ENCODE measurements at regions not wholly inside any gene's neighbourhood (a gene's known extent, or its start where the extent isn't known, plus 50 kb on each side); places are given as distances from the start of the nearest gene placed in this dataset.
A peak's percentile ranks its signal among the peaks of the same experiment; 100 is the strongest.

DNA sequence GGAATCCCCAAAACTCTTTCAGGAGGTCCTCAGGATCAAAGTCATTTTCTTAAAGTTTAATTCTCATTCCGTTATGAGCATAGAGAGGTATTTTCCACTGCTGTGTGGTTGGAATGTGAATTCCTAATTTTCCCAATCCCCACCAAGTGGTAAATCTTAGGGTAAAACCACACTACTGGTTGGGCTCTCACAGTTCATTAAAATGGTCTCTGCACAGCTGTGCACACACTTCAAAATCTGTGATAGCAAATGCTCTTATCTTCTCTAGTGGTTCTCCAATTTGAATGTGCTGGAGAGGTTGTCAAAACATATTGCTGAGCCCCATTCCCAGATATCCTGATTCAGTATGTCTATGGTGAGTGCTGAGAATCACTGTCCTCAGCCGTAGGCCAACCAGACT lies 189.1 kb downstream of the BMP4 start:
- no peaks in the 10 kb centered on the region for H3K79me2 ChIP-seq (ENCODE audit: low read length)
- no peaks in the 10 kb centered on the region for H3K27me3 ChIP-seq (ENCODE audit: low read length)
- ChIA-PET CTCF (interaction anchor here (0.6 kb wide), 1 partner anchor 210 kb away, joined by 3 read pairs; no protein-coding TSS in a partner anchor), POLR2A (ENCODE audit: unreplicated experiment) (no interaction called here)
- intact Hi-C loops (cut with micrococcal nuclease): no loop called here
- no peak overlapping the region for H3K9ac ChIP-seq (ENCODE audit: low read length)
- BruUV-seq (replicated peaks): no TSS peak
- no peaks in the 10 kb centered on the region for H3K36me3 ChIP-seq (ENCODE audit: low read depth, low read length)
- no peak overlapping the region for H2AFZ ChIP-seq (ENCODE audit: low read length)
- TF ChIP-seq EZH2phosphoT487 (IDR thresholded peaks at IDR 0.05; ENCODE audit: borderline replicate concordance, low read length) (no peak), EZH2 (IDR thresholded peaks at IDR 0.05; ENCODE audit: low read length, unreplicated experiment) (no peak)
- TF ChIP-seq, protein P1, sequence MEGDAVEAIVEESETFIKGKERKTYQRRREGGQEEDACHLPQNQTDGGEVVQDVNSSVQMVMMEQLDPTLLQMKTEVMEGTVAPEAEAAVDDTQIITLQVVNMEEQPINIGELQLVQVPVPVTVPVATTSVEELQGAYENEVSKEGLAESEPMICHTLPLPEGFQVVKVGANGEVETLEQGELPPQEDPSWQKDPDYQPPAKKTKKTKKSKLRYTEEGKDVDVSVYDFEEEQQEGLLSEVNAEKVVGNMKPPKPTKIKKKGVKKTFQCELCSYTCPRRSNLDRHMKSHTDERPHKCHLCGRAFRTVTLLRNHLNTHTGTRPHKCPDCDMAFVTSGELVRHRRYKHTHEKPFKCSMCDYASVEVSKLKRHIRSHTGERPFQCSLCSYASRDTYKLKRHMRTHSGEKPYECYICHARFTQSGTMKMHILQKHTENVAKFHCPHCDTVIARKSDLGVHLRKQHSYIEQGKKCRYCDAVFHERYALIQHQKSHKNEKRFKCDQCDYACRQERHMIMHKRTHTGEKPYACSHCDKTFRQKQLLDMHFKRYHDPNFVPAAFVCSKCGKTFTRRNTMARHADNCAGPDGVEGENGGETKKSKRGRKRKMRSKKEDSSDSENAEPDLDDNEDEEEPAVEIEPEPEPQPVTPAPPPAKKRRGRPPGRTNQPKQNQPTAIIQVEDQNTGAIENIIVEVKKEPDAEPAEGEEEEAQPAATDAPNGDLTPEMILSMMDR (conservative IDR thresholded peaks at IDR 0.05; ENCODE audit: low read depth, low read length): no peak
- no peaks in the 10 kb centered on the region for H3F3A ChIP-seq (ENCODE audit: low read length, unreplicated experiment)
- H3K4me2 ChIP-seq (ENCODE audit: low read length): no peak overlapping the region
- H3K4me3 ChIP-seq (ENCODE audit: low read length): no peak overlapping the region
- H3K9me2 ChIP-seq (replicated peaks; ENCODE audit: low read length): no peaks in the 10 kb centered on the region
- H3K4me1 ChIP-seq (ENCODE audit: insufficient read depth, low read length): no peaks in the 10 kb centered on the region
- no peak overlapping the region for H3K27ac ChIP-seq (ENCODE audit: low read length)
- H4K20me1 ChIP-seq (ENCODE audit: low read length): no peaks in the 10 kb centered on the region
- H3K9me3 ChIP-seq (ENCODE audit: low read length): no peaks in the 10 kb centered on the region
- no peak for DNase-seq
- ATAC-seq: no peak

DNA sequence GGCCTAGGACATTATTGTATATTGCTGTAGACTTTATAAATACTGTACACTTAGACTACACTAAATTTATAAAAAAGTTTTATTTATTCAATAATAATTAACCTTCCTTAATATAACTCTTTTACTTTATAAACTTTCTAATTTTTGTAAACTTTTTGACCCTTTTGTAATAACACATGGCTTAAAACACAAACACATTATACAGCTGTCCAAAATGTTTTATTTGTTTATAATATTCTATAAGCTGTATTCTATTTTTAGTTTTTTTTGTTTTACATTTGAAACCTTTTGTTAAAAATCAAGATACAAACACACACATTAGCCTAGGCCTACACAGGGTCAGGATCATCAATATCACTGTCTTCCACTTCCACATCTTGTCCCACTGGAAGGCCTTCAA lies 190.0 kb downstream of the BMP4 start:
- Histone ChIP-seq H3K36me3 (ENCODE audit: low read depth, low read length) (no peaks in the 10 kb centered on the region), H3K9me3 (ENCODE audit: low read length) (no peaks in the 10 kb centered on the region), H3K4me2 (ENCODE audit: low read length) (no peak overlapping the region), H3F3A (ENCODE audit: low read length, unreplicated experiment) (no peaks in the 10 kb centered on the region), H3K9ac (ENCODE audit: low read length) (no peak overlapping the region), H2AFZ (ENCODE audit: low read length) (no peak overlapping the region), H3K9me2 (replicated peaks; ENCODE audit: low read length) (no peaks in the 10 kb centered on the region), H3K4me3 (ENCODE audit: low read length) (no peak overlapping the region), H3K27me3 (ENCODE audit: low read length) (no peaks in the 10 kb centered on the region), H3K79me2 (ENCODE audit: low read length) (no peaks in the 10 kb centered on the region), H3K4me1 (ENCODE audit: insufficient read depth, low read length) (no peaks in the 10 kb centered on the region), H4K20me1 (ENCODE audit: low read length) (no peaks in the 10 kb centered on the region), H3K27ac (ENCODE audit: low read length) (no peak overlapping the region)
- ChIA-PET CTCF (no interaction called here), POLR2A (ENCODE audit: unreplicated experiment) (interaction anchor here (0.5 to 0.6 kb wide), 2 partner anchors 188 to 604 kb away, joined by 3 to 4 read pairs; no protein-coding TSS in a partner anchor)
- no peak for TF ChIP-seq EZH2 (IDR thresholded peaks at IDR 0.05; ENCODE audit: low read length, unreplicated experiment)
- TF ChIP-seq, protein P1 (conservative IDR thresholded peaks at IDR 0.05; ENCODE audit: low read depth, low read length): no peak
- TF ChIP-seq EZH2phosphoT487 (IDR thresholded peaks at IDR 0.05; ENCODE audit: borderline replicate concordance, low read length): no peak
- DNase-seq: no peak
- no TSS peak for BruUV-seq (replicated peaks)
- intact Hi-C loops (cut with micrococcal nuclease): no loop called here
- ATAC-seq: no peak

DNA sequence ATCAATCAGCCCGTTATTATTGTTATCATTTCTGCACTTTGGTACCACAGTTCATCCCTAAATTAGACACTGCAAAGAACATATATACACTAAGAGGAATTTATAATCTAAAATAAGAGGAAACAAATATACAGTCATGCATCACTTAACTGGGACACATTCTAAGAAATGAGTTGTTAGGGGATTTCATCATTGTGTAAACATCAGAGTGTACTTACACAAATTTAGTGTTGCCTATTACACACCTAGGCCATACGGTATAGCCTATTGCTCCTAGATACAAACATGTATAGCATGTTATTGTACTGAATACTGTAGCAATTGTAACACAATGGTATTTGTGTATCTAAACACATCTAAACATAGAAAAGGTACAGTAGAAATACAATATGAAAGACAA lies 190.5 kb downstream of the BMP4 start:
- POLR2A ChIA-PET (ENCODE audit: unreplicated experiment): interaction anchor here (0.6 kb wide), 1 partner anchor 188 kb away, joined by 3 read pairs; no protein-coding TSS in a partner anchor
- H3K36me3 ChIP-seq (ENCODE audit: low read depth, low read length): no peaks in the 10 kb centered on the region
- intact Hi-C loops (cut with micrococcal nuclease): no loop called here

More for the DNA sequence above, 190.5 kb downstream of the BMP4 start:
- Histone ChIP-seq H3K27me3 (ENCODE audit: low read length) (no peaks in the 10 kb centered on the region), H3K9me2 (replicated peaks; ENCODE audit: low read length) (no peaks in the 10 kb centered on the region), H3K4me3 (ENCODE audit: low read length) (no peak overlapping the region), H3K4me1 (ENCODE audit: insufficient read depth, low read length) (no peaks in the 10 kb centered on the region), H2AFZ (ENCODE audit: low read length) (no peak overlapping the region), H3K79me2 (ENCODE audit: low read length) (no peaks in the 10 kb centered on the region), H3K27ac (ENCODE audit: low read length) (no peak overlapping the region), H3K9ac (ENCODE audit: low read length) (no peak overlapping the region), H4K20me1 (ENCODE audit: low read length) (no peaks in the 10 kb centered on the region), H3F3A (ENCODE audit: low read length, unreplicated experiment) (no peaks in the 10 kb centered on the region), H3K4me2 (ENCODE audit: low read length) (no peak overlapping the region), H3K9me3 (ENCODE audit: low read length) (no peaks in the 10 kb centered on the region)
- DNase-seq (peak; percentile 31), ATAC-seq (peak; percentile 85)
- BruUV-seq (replicated peaks): no TSS peak
- CTCF ChIA-PET: no interaction called here
- TF ChIP-seq EZH2 (IDR thresholded peaks at IDR 0.05; ENCODE audit: low read length, unreplicated experiment) (no peak), EZH2phosphoT487 (IDR thresholded peaks at IDR 0.05; ENCODE audit: borderline replicate concordance, low read length) (no peak)
- TF ChIP-seq, protein P1 (conservative IDR thresholded peaks at IDR 0.05; ENCODE audit: low read depth, low read length): no peak

Measured in PC-3 (cell line).